Esophagus muscularis mucosa (tissue), 4 donors: ENCODE measurements at regions not wholly inside any gene's neighbourhood (a gene's known extent, or its start where the extent isn't known, plus 50 kb on each side); places are given as distances from the start of the nearest gene placed in this dataset.
A peak's percentile ranks its signal among the peaks of the same experiment; 100 is the strongest.

Experiments used
- DNase-seq: peaks from one replicate; pipeline ENCODE4 v3.0.0-alpha.2; 2017; ENCODE audit errors: extremely low spot score
- H3K27ac ChIP-seq, 4 donors: fragments of 200-600 bp; sonication (generic); replicated peaks in 1 of 4; 1 replicate in 3 of 4; 2 replicates in 1 of 4; pipeline ENCODE4 v1.5.1; 2016 to 2019; ENCODE audit warnings: mild to moderate bottlenecking in 1 of 4
- H3K27me3 ChIP-seq, 4 donors: fragments of 200-600 bp; sonication (generic); one replicate each; pipeline versions ENCODE4 v1.5.1 to v1.6.0; 2016 to 2019
- H3K36me3 ChIP-seq, 4 donors: fragments of 200-600 bp; sonication (generic); one replicate each; pipeline ENCODE4 v1.5.1; 2016 to 2019
- H3K4me1 ChIP-seq, 4 donors: fragments of 200-600 bp; sonication (generic); one replicate each; pipeline ENCODE4 v1.5.1; 2016 to 2019
- H3K4me3 ChIP-seq, 4 donors: fragments of 200-600 bp; sonication (generic); 1 replicate in 2 of 4; 2 replicates in 2 of 4; pipeline ENCODE4 v1.5.1; 2016 to 2019; ENCODE audit warnings: mild to moderate bottlenecking in 4 of 4, moderate library complexity in 1 of 4
- H3K9me3 ChIP-seq, 4 donors: fragments of 200-600 bp; sonication (generic); 1 replicate in 3 of 4; 2 replicates in 1 of 4; pipeline ENCODE4 v1.5.1; 2016 to 2019
- CTCF ChIP-seq, 3 experiments: fragments of 200-600 bp in 2 of 3; fragments of 450-650 bp in 1 of 3; sonication (generic) in 2 of 3; IDR thresholded peaks; one replicate each; pipeline ENCODE4 v1.5.1; 2017 to 2019; ENCODE audit warnings: antibody characterized with exemption in 3 of 3, mild to moderate bottlenecking in 2 of 3, moderate library complexity in 1 of 3
- EP300 ChIP-seq: sonication (generic); formaldehyde crosslinking; IDR thresholded peaks from one replicate; pipeline ENCODE4 v1.6.1; 2017; ENCODE audit warnings: antibody characterized with exemption
- POLR2A ChIP-seq: fragments of 450-650 bp; IDR thresholded peaks from one replicate; pipeline ENCODE4 v1.6.1; 2017; ENCODE audit warnings: antibody characterized with exemption, moderate library complexity, mild to moderate bottlenecking, low read depth
- POLR2AphosphoS5 ChIP-seq, 2 donors: sonication (generic); formaldehyde crosslinking; IDR thresholded peaks; one replicate each; pipeline ENCODE4 v1.6.1; 2017; ENCODE audit warnings: antibody characterized with exemption in 2 of 2
- WGBS: methylation state at CpG from one replicate; pipeline ENCODE4 v1.1.5; 2018; 5-methylcytosine and 5-hydroxymethylcytosine counted together
- intact Hi-C: fragments of 100-400 bp; cut with DNase I; formaldehyde crosslinking; loops from one replicate; pipeline ENCODE4 v1.15.1; 2023

DNA sequence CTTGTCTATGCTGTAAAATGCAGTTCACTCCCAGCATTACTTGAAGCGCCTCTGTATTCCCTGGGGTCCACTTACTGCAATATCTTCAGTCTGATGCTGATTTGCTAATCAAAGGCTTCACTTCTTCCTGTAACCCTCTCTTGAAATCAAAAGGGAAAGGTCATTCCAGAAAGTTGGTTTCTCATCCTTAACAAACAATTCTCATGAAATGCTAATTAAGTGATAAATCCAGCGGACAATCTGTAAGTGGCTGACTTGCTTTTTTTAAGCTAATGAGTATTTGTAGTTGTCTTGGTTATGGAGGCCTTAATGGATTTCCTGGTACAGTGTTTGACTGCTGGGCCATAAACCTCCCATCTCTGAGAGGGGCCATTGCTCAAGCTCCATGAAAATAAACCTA lies 499.6 kb upstream of the HS6ST1 start:
- peaks cover 0 to 16% (median 0%) of the 10 kb centered on the region in 4 donors for H3K27me3 ChIP-seq

GRCh38 chr2:128818704-128819491 lies 500.2 kb upstream of the HS6ST1 start:
- TF ChIP-seq POLR2AphosphoS5 (IDR thresholded peaks at IDR 0.05), result no peak
- Histone ChIP-seq H3K36me3 (no peaks in the 10 kb centered on the region), H3K4me3 (no peak overlapping the region), H3K9me3 (no peaks in the 10 kb centered on the region), H3K4me1 (no peaks in the 10 kb centered on the region), H3K27ac (no peak overlapping the region), H3K27me3 (peaks cover 0 to 16% (median 0%) of the 10 kb centered on the region in 4 donors)
- intact Hi-C loops, result no loop called here
- DNase-seq, result peak; percentile 90
- 91% methylated on average over 11 of the region's 11 CpGs for WGBS

More for the DNA sequence above, 499.6 kb upstream of the HS6ST1 start:
- WGBS, result 94% methylated on average over 2 of the region's 2 CpGs
- H3K4me3 ChIP-seq, result no peak overlapping the region
- H3K9me3 ChIP-seq, result no peaks in the 10 kb centered on the region
- H3K36me3 ChIP-seq, result no peaks in the 10 kb centered on the region
- DNase-seq, result no peak
- intact Hi-C loops, result no loop called here
- no peaks in the 10 kb centered on the region for H3K4me1 ChIP-seq
- TF ChIP-seq CTCF (IDR thresholded peaks at IDR 0.05), result no peak
- TF ChIP-seq EP300, result no peak
- TF ChIP-seq POLR2A, result no peak
- TF ChIP-seq POLR2AphosphoS5 (IDR thresholded peaks at IDR 0.05), result no peak
- H3K27ac ChIP-seq, result no peak overlapping the region

DNA sequence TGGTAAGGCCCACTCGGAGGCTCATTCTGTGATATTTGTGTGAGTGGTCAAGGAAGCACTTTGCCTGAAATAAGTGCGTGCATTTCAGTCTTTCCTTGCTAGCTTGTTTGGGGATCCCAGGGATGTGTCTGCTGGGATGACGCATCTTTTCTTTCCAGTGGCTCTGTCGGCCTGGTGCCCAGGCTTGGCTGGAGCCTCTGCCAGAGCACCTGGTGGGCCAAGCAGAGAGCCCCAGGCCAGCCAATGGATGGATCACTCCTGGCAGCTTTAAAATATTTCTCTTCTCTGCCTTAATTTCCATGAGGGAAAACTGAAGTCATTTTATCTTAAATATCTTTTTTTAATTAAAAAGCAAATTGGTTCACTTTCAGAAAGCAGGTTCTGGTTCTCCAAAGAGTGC lies 501.8 kb upstream of the HS6ST1 start:
- H3K4me3 ChIP-seq, result no peak overlapping the region
- no peak overlapping the region for H3K27ac ChIP-seq
- no peak for DNase-seq
- no peaks in the 10 kb centered on the region for H3K9me3 ChIP-seq
- intact Hi-C loops, result no loop called here
- peaks cover 0 to 16% (median 0%) of the 10 kb centered on the region in 4 donors for H3K27me3 ChIP-seq
- 86% methylated on average over 4 of the region's 4 CpGs for WGBS
- no peaks in the 10 kb centered on the region for H3K4me1 ChIP-seq
- TF ChIP-seq CTCF (IDR thresholded peaks at IDR 0.05) (no peak), POLR2A (no peak), EP300 (no peak), POLR2AphosphoS5 (IDR thresholded peaks at IDR 0.05) (no peak)
- H3K36me3 ChIP-seq, result no peaks in the 10 kb centered on the region

- no peak for DNase-seq
- Histone ChIP-seq H3K27me3 (peaks cover 0 to 16% (median 0%) of the 10 kb centered on the region in 4 donors), H3K27ac (no peak overlapping the region), H3K4me3 (no peak overlapping the region), H3K36me3 (no peaks in the 10 kb centered on the region), H3K9me3 (no peaks in the 10 kb centered on the region), H3K4me1 (no peaks in the 10 kb centered on the region)
- intact Hi-C loops, result no loop called here
- TF ChIP-seq EP300 (no peak), CTCF (IDR thresholded peaks at IDR 0.05) (no peak)
- no CpG with 5 or more reads among the region's 1 CpG for WGBS
Measured at GRCh38 chr2:128821010-128821409, 502.3 kb upstream of the HS6ST1 start.

GRCh38 chr2:128832946-128833663 lies 514.4 kb upstream of the HS6ST1 start:
- intact Hi-C loops, result no loop called here
- TF ChIP-seq POLR2A, result no peak
- TF ChIP-seq POLR2AphosphoS5 (IDR thresholded peaks at IDR 0.05), result no peak
- no peak for TF ChIP-seq EP300
- no peak for TF ChIP-seq CTCF (IDR thresholded peaks at IDR 0.05)
- DNase-seq, result peak; percentile 87
- no peak overlapping the region for H3K27ac ChIP-seq
- no peak overlapping the region for H3K4me3 ChIP-seq
- no peaks in the 10 kb centered on the region for H3K36me3 ChIP-seq
- H3K4me1 ChIP-seq, result no peaks in the 10 kb centered on the region
- 60% methylated on average over 8 of the region's 8 CpGs for WGBS
- H3K9me3 ChIP-seq, result no peaks in the 10 kb centered on the region
- H3K27me3 ChIP-seq, result no peaks in the 10 kb centered on the region
